Fibroblast of lung (primary cell): ENCODE measurements at regions not wholly inside any gene's neighbourhood (a gene's known extent, or its start where the extent isn't known, plus 50 kb on each side); places are given as distances from the start of the nearest gene placed in this dataset.

Experiments used
- DNase-seq, 2 donors: peaks; one replicate each; pipeline versions ENCODE4 v3.0.0 to v3.0.0-alpha.2; 2010; ENCODE audit warnings: low read depth in 2 of 2
- H2AFZ ChIP-seq: 2 replicates; pipeline ENCODE4 v1.5.1; 2012; ENCODE audit warnings: low read length, control low read depth, inconsistent platforms
- H3K27ac ChIP-seq: 2 replicates; pipeline ENCODE4 v1.5.1; 2011; ENCODE audit warnings: low read length, control low read depth; ENCODE audit not compliant: insufficient read depth
- H3K27me3 ChIP-seq: 2 replicates; pipeline ENCODE4 v1.5.1; 2011; ENCODE audit warnings: mild to moderate bottlenecking, low read length; ENCODE audit not compliant: control insufficient read depth, insufficient read depth
- H3K36me3 ChIP-seq: 2 replicates; pipeline ENCODE4 v1.5.1; 2011; ENCODE audit warnings: low read length; ENCODE audit not compliant: control insufficient read depth, insufficient read depth
- H3K4me1 ChIP-seq: 2 replicates; pipeline ENCODE4 v1.5.1; 2011; ENCODE audit warnings: low read length; ENCODE audit not compliant: control insufficient read depth, insufficient read depth; ENCODE audit errors: extremely low read depth
- H3K4me2 ChIP-seq: 2 replicates; pipeline ENCODE4 v1.5.1; 2011; ENCODE audit warnings: low read length, control low read depth; ENCODE audit not compliant: insufficient read depth; ENCODE audit errors: extremely low read depth
- H3K4me3 ChIP-seq, 4 experiments: fragments of 200-600 bp in 1 of 4; sonication (generic) in 1 of 4; replicated peaks in 1 of 4; 2 replicates each; pipeline ENCODE4 v1.5.1; 2011 to 2016; ENCODE audit warnings: low read length in 4 of 4, low read depth in 3 of 4, mild to moderate bottlenecking in 3 of 4, control low read depth in 2 of 4, inconsistent platforms in 1 of 4, mixed read lengths in 1 of 4; ENCODE audit not compliant: insufficient read depth in 1 of 4; ENCODE audit errors: control extremely low read depth in 1 of 4
- H3K79me2 ChIP-seq: 2 replicates; pipeline ENCODE4 v1.5.1; 2012; ENCODE audit warnings: mild to moderate bottlenecking, low read length, inconsistent platforms; ENCODE audit not compliant: control insufficient read depth, insufficient read depth
- H3K9ac ChIP-seq: 2 replicates; pipeline ENCODE4 v1.5.1; 2011; ENCODE audit warnings: mild to moderate bottlenecking, low read length, control low read depth; ENCODE audit not compliant: insufficient read depth
- H3K9me3 ChIP-seq: 2 replicates; pipeline ENCODE4 v1.5.1; 2012; ENCODE audit warnings: low read depth, low read length; ENCODE audit not compliant: control insufficient read depth, insufficient read depth
- H4K20me1 ChIP-seq: 2 replicates; pipeline ENCODE4 v1.5.1; 2011; ENCODE audit warnings: low read length; ENCODE audit not compliant: control insufficient read depth, insufficient read depth; ENCODE audit errors: extremely low read depth
- EZH2 ChIP-seq: IDR thresholded peaks from 2 replicates; pipeline ENCODE4 v1.5.1; 2012; ENCODE audit warnings: low read length, control low read depth, mild to moderate bottlenecking; ENCODE audit errors: missing control alignments
- TF ChIP-seq, protein P1 (sequence below), 2 donors: IDR thresholded peaks in 1 of 2; conservative IDR thresholded peaks in 1 of 2; 1 replicate in 1 of 2; 2 replicates in 1 of 2; pipeline ENCODE4 v1.5.1; 2011 to 2012; ENCODE audit warnings: low read length in 2 of 2, control low read depth in 1 of 2, inconsistent platforms in 1 of 2, low read depth in 1 of 2, mild to moderate bottlenecking in 1 of 2

DNA sequence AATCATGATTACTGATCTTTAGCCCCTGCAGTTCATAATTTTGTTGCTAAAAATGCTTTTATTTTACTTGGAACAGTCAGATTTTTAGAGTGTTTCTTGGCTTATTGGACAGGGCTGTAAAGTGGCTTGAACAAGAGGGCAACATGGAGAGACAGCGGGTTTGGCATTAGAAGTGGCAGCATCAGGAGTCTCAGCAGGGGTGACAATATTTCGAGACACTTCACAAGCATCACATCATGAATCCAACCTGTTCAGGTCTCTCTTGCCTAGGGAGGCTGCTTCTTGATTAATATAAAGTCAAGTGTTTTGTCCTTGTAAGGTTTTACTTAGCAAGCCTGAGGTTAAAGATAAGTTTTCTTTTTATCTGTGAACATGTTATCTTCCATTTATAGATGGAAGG, 2249.5 kb downstream of the LRRC4C start:
- Histone ChIP-seq H3K4me1 (no peaks in the 10 kb centered on the region), H3K9me3 (no peaks in the 10 kb centered on the region), H4K20me1 (no peaks in the 10 kb centered on the region), H3K27ac (no peak overlapping the region), H3K4me2 (no peak overlapping the region), H3K36me3 (no peaks in the 10 kb centered on the region), H3K79me2 (no peaks in the 10 kb centered on the region), H3K9ac (no peak overlapping the region), H3K27me3 (no peaks in the 10 kb centered on the region), H3K4me3 (no peak overlapping the region), H2AFZ (no peak overlapping the region)
- TF ChIP-seq, protein P1, sequence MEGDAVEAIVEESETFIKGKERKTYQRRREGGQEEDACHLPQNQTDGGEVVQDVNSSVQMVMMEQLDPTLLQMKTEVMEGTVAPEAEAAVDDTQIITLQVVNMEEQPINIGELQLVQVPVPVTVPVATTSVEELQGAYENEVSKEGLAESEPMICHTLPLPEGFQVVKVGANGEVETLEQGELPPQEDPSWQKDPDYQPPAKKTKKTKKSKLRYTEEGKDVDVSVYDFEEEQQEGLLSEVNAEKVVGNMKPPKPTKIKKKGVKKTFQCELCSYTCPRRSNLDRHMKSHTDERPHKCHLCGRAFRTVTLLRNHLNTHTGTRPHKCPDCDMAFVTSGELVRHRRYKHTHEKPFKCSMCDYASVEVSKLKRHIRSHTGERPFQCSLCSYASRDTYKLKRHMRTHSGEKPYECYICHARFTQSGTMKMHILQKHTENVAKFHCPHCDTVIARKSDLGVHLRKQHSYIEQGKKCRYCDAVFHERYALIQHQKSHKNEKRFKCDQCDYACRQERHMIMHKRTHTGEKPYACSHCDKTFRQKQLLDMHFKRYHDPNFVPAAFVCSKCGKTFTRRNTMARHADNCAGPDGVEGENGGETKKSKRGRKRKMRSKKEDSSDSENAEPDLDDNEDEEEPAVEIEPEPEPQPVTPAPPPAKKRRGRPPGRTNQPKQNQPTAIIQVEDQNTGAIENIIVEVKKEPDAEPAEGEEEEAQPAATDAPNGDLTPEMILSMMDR (conservative IDR thresholded peaks at IDR 0.05 in 1 of 2, IDR thresholded peaks at IDR 0.05 in 1 of 2; ENCODE audit: low read depth in 1 of 2, low read length in 2 of 2), result no peak
- TF ChIP-seq EZH2, result no peak
- no peak for DNase-seq

DNA sequence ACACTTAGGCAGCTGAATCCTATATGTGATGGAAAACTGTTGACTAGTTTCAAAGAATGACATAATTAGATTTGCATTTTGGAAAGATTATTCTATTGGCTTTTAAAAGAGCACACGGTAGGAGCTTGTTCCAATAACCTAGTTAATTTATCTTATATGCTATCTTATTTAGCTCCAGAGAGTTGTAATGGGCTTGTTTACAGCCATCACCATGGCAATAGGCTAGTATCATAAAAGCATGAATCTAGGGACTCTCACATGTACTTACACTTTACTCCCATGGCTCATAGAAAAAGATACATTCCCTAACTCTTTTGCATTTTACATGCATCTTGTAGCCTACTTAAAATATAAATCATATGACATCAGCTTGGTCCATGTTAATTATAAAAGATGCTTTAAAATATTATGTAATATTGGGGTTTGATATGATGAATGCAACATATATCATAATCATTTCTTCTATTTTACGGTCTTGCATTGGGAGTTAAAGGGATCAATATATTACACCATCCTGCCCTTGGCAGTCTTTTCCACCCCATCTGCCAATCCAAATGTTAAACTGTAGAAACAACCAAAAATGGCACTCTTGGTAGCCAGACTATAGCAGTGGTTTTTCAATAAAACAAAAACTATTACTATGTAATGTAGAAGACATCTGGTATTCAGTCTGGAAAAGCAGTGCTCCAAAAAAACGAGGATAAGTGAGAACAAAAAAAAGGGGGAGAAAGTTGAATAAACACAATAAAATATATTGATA, 2254.0 kb downstream of the LRRC4C start:
- DNase-seq, result no peak
- no peak overlapping the region for H3K9ac ChIP-seq
- H3K36me3 ChIP-seq, result no peaks in the 10 kb centered on the region
- H3K4me1 ChIP-seq, result no peaks in the 10 kb centered on the region
- no peak overlapping the region for H3K4me3 ChIP-seq
- H3K27me3 ChIP-seq, result no peaks in the 10 kb centered on the region
- H4K20me1 ChIP-seq, result no peaks in the 10 kb centered on the region
- no peaks in the 10 kb centered on the region for H3K79me2 ChIP-seq
- TF ChIP-seq, protein P1 (conservative IDR thresholded peaks at IDR 0.05 in 1 of 2, IDR thresholded peaks at IDR 0.05 in 1 of 2; ENCODE audit: low read depth in 1 of 2, low read length in 2 of 2), result no peak
- TF ChIP-seq EZH2, result no peak
- H2AFZ ChIP-seq, result no peak overlapping the region
- H3K9me3 ChIP-seq, result no peaks in the 10 kb centered on the region
- H3K27ac ChIP-seq, result no peak overlapping the region
- H3K4me2 ChIP-seq, result no peak overlapping the region

DNA sequence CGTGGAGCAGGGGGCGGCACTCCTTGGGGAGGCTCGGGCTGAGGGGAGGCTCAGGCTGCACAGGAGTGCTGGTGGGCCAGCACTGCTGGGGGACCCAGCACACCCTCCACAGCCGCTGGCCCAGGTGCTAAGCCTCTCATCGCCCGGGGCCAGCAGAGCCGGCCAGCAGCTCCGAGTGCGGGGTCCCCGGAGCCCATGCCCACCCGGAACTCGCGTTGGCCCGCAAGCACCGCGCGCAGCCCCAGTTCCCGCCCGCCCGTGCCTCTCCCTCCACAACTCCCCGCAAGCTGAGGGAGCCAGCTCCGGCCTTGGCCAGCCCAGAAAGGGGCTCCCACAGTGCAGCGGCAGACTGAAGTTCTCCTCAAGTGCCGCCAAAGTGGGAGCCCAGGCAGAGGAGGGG, 2266.8 kb downstream of the LRRC4C start:
- Histone ChIP-seq H3K4me1 (no peaks in the 10 kb centered on the region), H3K4me3 (no peak overlapping the region), H3K9me3 (no peaks in the 10 kb centered on the region), H3K9ac (no peak overlapping the region), H3K79me2 (no peaks in the 10 kb centered on the region), H3K27ac (no peak overlapping the region), H3K4me2 (no peak overlapping the region), H3K36me3 (no peaks in the 10 kb centered on the region), H2AFZ (no peak overlapping the region), H4K20me1 (no peaks in the 10 kb centered on the region), H3K27me3 (no peaks in the 10 kb centered on the region)
- TF ChIP-seq EZH2, result no peak
- TF ChIP-seq, protein P1 (conservative IDR thresholded peaks at IDR 0.05 in 1 of 2, IDR thresholded peaks at IDR 0.05 in 1 of 2; ENCODE audit: low read depth in 1 of 2, low read length in 2 of 2), result no peak
- DNase-seq, result no peak
